ENCODE measurements at regions not wholly inside any gene's neighbourhood (a gene's known extent, or its start where the extent isn't known, plus 50 kb on each side); places are given as distances from the start of the nearest gene placed in this dataset.

DNA sequence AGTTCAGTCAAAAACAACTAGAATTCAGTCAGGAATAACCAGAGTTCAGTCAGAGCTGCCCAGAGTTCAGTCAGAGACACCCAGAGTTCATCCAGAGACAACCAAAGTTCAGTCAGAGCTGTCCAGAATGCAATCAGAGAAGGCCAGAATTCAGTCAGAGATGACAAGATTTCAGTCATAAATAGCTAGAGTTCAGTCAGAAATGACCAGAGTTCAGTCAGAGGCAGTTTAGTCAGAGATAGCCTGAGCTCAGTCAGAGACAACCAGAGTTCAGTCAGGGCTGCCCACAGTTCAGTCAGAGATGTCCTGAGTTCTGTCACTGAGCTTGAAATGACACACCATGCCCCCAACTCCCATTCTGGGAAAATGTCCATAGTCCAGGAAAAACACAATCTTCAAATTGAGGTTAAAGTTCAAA, 1102.8 kb downstream of the BCL11B start:
- Histone ChIP-seq H3K27ac (ENCODE audit: low read depth in 1 of 2, low read length in 1 of 2) (no peak overlapping the region), H3K36me3 (ENCODE audit: control insufficient read depth in 4 of 4, insufficient read depth in 4 of 4, low read length in 4 of 4) (no peaks in the 10 kb centered on the region), H3K9me3 (ENCODE audit: control insufficient read depth in 4 of 4, insufficient read depth in 3 of 4, low read length in 3 of 4) (peaks cover 0 to 8% (median 0%) of the 10 kb centered on the region in 4 donors), H3K4me3 (no peak overlapping the region), H3K4me1 (ENCODE audit: control insufficient read depth in 5 of 5, insufficient read depth in 5 of 5, low read length in 5 of 5) (no peaks in the 10 kb centered on the region), H3K9ac (ENCODE audit: insufficient read depth in 1 of 2, low read length in 2 of 2) (no peak overlapping the region), H3K27me3 (ENCODE audit: control insufficient read depth in 3 of 3, insufficient read depth in 3 of 3, low read length in 2 of 3) (no peaks in the 10 kb centered on the region)
- DNase-seq (no peak), ATAC-seq (ENCODE audit: insufficient read depth, low FRiP score) (no peak)
- TF ChIP-seq CTCF (IDR thresholded peaks at IDR 0.05; ENCODE audit: control extremely low read depth, extremely low read depth) = no peak

- no peak overlapping the region for H3K4me3 ChIP-seq
- ATAC-seq (ENCODE audit: insufficient read depth, low FRiP score) (no peak), DNase-seq (no peak)
- 56 to 64% methylated on average over 5 of the region's 5 CpGs for WGBS, 2 donors
- no peak for TF ChIP-seq CTCF (IDR thresholded peaks at IDR 0.05; ENCODE audit: control extremely low read depth, extremely low read depth)
- H3K9ac ChIP-seq (ENCODE audit: insufficient read depth in 1 of 2, low read length in 2 of 2) = no peak overlapping the region
- no peak overlapping the region for H3K27ac ChIP-seq (ENCODE audit: low read depth in 1 of 2, low read length in 1 of 2)
- peaks cover 0 to 8% (median 0%) of the 10 kb centered on the region in 4 donors for H3K9me3 ChIP-seq (ENCODE audit: control insufficient read depth in 4 of 4, insufficient read depth in 3 of 4, low read length in 3 of 4)
- no peaks in the 10 kb centered on the region for H3K27me3 ChIP-seq (ENCODE audit: control insufficient read depth in 3 of 3, insufficient read depth in 3 of 3, low read length in 2 of 3)
- H3K4me1 ChIP-seq (ENCODE audit: control insufficient read depth in 5 of 5, insufficient read depth in 5 of 5, low read length in 5 of 5) = no peaks in the 10 kb centered on the region
- no peaks in the 10 kb centered on the region for H3K36me3 ChIP-seq (ENCODE audit: control insufficient read depth in 4 of 4, insufficient read depth in 4 of 4, low read length in 4 of 4)
Measured at GRCh38 chr14:98170575-98170974, 1101.4 kb downstream of the BCL11B start.

GRCh38 chr14:98171654-98172053, 1100.3 kb downstream of the BCL11B start:
- no peaks in the 10 kb centered on the region for H3K36me3 ChIP-seq (ENCODE audit: control insufficient read depth in 4 of 4, insufficient read depth in 4 of 4, low read length in 4 of 4)

More at GRCh38 chr14:98171654-98172053, 1100.3 kb downstream of the BCL11B start:
- 83 to 92% methylated on average over 3 of the region's 3 CpGs for WGBS, 2 donors
- no peak overlapping the region for H3K27ac ChIP-seq (ENCODE audit: low read depth in 1 of 2, low read length in 1 of 2)
- TF ChIP-seq CTCF (IDR thresholded peaks at IDR 0.05; ENCODE audit: control extremely low read depth, extremely low read depth) = no peak
- no peak overlapping the region for H3K9ac ChIP-seq (ENCODE audit: insufficient read depth in 1 of 2, low read length in 2 of 2)
- H3K4me1 ChIP-seq (ENCODE audit: control insufficient read depth in 5 of 5, insufficient read depth in 5 of 5, low read length in 5 of 5) = no peaks in the 10 kb centered on the region
- DNase-seq = no peak
- no peaks in the 10 kb centered on the region for H3K27me3 ChIP-seq (ENCODE audit: control insufficient read depth in 3 of 3, insufficient read depth in 3 of 3, low read length in 2 of 3)
- ATAC-seq (ENCODE audit: insufficient read depth, low FRiP score) = no peak
- peaks cover 0 to 7% (median 0%) of the 10 kb centered on the region in 4 donors for H3K9me3 ChIP-seq (ENCODE audit: control insufficient read depth in 4 of 4, insufficient read depth in 3 of 4, low read length in 3 of 4)
- H3K4me3 ChIP-seq = no peak overlapping the region

Measured in lung (tissue), 11 donors.